ENCODE measurements at regions not wholly inside any gene's neighbourhood (a gene's known extent, or its start where the extent isn't known, plus 50 kb on each side); places are given as distances from the start of the nearest gene placed in this dataset.
A peak's percentile ranks its signal among the peaks of the same experiment; 100 is the strongest.

- DNase-seq: no peak
Measured at GRCh38 chr18:76567835-76568445, 72.9 kb upstream of the ZNF516 start.

- DNase-seq: no peak
Measured at GRCh38 chr18:76566987-76567386, 71.9 kb upstream of the ZNF516 start.

GRCh38 chr18:76565238-76566173 is 70.5 kb upstream of the ZNF516 start:
- no peak for DNase-seq

- DNase-seq: no peak
Measured at GRCh38 chr18:76564655-76565237, 69.7 kb upstream of the ZNF516 start.

- DNase-seq: no peak
Measured at GRCh38 chr18:76564117-76564516, 69.1 kb upstream of the ZNF516 start.

GRCh38 chr18:76562286-76563122 is 67.5 kb upstream of the ZNF516 start:
- DNase-seq: no peak

- DNase-seq: no peak
Measured at GRCh38 chr18:76558881-76559667, 64.0 kb upstream of the ZNF516 start.

- DNase-seq: no peak
Measured at GRCh38 chr18:76557026-76557575, 62.1 kb upstream of the ZNF516 start.

GRCh38 chr18:76554547-76555222 is 59.6 kb upstream of the ZNF516 start:
- DNase-seq: no peak

- DNase-seq: peak; percentile 40
Measured at GRCh38 chr18:76553715-76554546, 58.9 kb upstream of the ZNF516 start.

GRCh38 chr18:76548541-76548940 is 53.5 kb upstream of the ZNF516 start:
- no peak for DNase-seq

- DNase-seq: no peak
Measured at GRCh38 chr18:76547296-76547695, 52.3 kb upstream of the ZNF516 start.

GRCh38 chr18:76546436-76546835 is 51.4 kb upstream of the ZNF516 start:
- no peak for DNase-seq

GRCh38 chr18:76546088-76546435 is 51.0 kb upstream of the ZNF516 start:
- DNase-seq: no peak

GRCh38 chr18:76545433-76546087 is 50.5 kb upstream of the ZNF516 start:
- DNase-seq: no peak

GRCh38 chr18:76544511-76545345 is 49.7 kb upstream of the ZNF516 start:
- no peak for DNase-seq

All from CD4-positive, alpha-beta T cell treated with Interleukin-15 for 1 hour (primary cell).